AG08395 (cell line): ENCODE measurements at regions not wholly inside any gene's neighbourhood (a gene's known extent, or its start where the extent isn't known, plus 50 kb on each side); places are given as distances from the start of the nearest gene placed in this dataset.

Source experiments
- DNase-seq: peaks from one replicate; pipeline ENCODE4 v3.0.0; 2012; ENCODE audit warnings: mixed read lengths, low spot score

DNA sequence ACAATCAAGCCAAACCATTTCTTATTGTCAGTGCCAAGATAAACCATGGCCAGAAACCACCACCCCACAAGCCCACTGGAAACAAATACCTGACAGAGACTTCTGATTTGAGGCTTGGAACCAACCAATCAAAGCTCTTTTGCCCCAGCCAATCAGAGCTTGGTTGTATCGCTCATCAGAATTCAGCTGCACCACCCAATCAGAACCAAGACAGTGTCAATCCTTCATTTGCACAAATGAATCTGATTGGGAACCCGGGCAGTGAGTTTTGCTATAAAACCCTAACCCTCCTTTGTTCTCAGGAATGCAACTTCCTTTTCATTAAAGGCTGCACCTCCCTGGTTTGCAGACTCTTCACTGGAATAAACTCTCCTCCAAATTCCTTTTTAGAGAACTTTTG, 87.4 kb downstream of the ELAPOR2 start:
- DNase-seq = no peak

DNA sequence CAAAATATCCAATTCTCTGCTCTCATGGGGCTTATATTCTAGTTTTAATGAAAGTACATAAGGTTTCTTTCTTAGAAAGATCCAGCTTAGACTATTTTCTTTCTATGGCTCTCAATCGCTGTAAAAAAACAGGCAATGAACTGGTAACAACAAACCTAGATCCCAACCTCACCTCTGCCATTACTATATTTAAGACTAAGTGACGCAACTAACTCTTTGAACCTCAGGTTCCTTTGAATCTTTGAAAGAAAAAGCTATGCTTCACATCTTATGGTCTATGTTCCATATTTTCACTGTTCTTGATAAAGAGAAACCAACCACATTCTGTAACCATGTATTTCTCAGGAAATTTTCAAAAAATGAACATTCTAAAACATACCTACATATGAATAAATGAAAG, 88.5 kb downstream of the ELAPOR2 start:
- DNase-seq = no peak

DNA sequence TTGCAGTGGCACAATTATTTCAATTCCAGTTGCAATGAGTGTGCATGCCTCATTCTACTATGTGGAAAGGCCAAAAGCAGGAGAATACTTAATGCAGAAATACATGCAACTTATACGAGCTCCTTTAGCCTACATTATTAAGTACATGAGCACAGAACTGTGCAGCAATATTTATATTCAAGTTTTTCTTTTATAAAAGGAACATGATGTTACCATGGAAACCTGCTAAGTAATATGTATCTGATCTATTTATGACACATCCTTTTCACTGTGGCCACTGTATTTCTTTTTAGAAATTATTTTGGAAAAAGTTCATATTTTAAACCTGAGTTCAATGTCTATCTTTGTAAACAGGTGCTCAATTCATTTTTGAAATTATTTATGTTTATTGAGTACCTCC, 88.9 kb downstream of the ELAPOR2 start:
- DNase-seq = no peak

DNA sequence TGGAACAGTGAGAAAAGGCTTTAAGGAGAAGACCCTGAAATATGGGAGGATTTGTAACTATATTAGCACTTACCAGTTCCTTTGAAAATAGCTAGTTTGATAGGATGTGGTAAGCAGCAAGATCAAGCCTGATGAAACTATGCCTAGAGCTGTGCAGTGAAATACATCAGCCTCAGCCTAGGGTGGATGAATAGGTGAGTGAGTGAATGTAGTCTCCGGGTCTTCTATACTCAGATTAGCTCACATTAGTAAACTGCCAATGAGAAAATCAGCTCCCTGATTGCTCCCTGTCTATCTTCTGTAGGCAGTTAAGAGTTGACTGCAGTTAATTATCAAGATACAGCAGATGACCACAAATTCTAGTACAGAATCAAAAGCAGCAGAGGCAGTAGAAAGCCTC, 89.6 kb downstream of the ELAPOR2 start:
- DNase-seq = no peak

DNA sequence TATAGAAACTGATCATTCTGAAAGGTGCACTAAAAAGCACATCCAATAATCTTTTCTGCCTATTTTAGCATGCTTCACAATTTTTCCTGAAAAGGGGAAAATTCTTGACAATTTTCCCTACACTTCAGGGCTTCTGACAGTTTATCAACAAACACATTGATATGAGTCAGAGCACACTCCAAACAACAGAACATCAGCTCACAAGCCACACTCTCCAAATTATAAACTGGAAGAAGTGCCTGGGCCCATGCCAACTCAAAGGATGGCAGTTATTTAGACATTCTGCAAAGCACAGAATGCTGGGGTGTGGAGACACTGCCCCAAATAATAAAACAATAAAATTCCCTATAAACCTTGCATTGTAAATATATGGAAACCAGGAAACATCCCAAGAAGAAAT, 90.8 kb downstream of the ELAPOR2 start:
- peak; percentile 10 for DNase-seq

DNA sequence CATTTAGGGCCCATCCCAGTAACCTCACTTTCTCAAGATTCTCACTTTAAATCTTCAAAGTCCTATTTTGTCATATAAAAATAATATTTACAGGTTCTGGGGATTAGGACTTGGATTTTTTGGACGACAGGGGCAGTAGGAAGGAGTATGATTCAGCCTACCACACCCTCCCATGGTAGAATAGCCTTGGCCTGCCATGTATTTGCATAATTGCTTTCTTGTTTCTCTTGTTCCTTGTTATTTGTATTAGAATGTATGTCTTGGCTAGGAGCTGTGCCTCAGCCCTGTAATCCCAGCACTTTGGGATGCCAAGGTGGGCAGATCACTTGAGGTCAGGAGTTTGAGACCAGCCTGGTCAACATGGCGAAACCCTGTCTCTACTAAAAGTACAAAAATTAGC, 92.5 kb downstream of the ELAPOR2 start:
- no peak for DNase-seq

DNA sequence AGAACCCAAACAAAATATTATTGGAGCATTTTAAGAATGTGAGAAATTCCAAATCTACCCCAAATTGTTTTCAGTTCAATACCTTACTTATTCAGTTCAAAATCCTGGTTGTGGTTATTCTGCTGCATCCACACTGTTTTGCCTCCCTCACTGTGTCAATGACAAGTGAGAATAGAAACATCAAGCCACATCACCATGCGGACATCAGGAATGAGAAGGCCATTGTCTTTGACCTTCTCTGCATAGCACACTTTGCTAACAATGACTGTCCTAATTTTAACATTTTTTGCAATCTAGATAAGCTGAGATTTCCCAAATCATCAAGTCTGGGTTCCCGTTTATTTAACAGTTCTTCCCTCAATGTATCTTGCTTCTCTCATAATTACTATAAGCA, 93.7 kb downstream of the ELAPOR2 start:
- no peak for DNase-seq

DNA sequence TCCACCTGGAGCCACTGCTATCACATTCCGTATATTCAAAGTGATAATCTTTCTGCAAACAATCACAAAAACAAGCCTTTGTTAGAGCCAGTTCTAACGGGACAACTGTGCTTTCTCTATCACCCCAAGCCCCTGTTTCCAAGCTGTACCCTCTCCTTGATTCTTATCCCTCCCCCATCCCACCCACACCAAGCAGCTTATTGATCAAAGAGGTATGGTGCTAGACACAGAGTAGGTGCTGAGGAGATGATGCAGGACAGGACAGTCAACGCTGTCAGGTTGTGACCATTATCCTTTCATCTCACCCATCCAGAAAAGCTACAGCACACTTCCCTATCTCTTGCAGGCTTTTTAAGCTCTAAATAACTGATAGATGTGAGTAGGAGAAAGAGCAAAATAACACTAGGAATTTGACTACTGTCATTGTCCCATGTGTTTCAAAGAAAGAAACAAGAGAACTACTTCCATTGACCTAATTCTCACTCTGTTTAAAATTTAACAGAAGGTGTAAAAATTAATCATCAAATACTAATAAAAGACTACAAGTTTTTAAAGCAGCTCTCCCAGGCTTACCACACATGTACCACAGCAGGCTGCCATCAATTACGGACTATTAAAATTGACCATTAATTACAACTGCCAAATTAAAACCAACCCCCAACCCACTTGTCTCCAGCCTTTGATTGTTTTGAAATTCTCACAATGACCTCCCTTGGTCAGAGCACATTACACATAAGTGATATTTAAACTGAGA, 94.3 kb downstream of the ELAPOR2 start:
- no peak for DNase-seq

DNA sequence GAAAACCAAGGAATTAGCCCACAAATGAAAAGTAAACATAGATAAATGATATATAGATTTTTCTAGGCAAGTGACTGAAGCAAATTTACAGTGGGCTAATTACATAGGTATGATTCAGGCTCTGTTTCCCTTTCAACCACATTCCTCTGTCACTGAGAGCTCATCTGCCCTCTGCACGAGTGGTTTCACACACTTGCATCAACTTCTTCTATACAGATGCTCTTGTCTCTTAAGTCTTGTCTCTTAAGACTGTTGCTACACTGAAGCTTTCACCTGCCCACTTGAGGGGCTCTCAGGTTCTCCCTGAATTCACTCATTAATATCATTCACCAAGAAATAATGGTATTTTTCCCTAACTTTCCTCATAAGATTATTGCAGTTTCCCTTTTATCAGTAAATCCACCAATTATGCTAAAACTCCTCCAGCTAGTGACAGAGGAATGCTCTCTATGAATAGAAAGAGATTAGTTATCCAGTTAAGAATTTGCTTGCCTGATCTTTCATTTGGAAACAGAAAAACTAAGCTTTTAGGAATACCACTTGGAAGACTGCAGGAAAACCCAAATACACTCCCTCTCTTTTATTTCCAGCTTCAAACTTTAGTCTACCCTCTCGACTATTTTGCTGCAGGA, 95.7 kb downstream of the ELAPOR2 start:
- peak; percentile 7 for DNase-seq

DNA sequence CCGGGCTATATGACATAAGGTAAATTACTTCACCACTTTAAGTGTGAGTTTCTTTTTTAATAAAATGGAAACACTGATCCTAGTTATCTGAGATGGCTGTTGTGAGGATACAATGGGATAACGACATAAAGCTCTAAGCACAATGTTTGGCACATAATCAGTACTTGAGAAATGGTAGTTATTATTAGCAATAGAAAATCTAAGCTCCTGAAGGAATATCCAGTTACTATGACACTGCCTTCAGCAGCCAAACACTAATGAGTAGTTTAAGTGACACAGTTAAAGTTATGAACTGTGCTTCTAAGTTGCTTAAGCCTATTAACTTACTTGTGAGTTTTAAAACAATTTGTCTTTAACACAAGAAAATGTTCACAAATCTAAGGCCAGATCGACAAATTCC, 96.8 kb downstream of the ELAPOR2 start:
- no peak for DNase-seq

DNA sequence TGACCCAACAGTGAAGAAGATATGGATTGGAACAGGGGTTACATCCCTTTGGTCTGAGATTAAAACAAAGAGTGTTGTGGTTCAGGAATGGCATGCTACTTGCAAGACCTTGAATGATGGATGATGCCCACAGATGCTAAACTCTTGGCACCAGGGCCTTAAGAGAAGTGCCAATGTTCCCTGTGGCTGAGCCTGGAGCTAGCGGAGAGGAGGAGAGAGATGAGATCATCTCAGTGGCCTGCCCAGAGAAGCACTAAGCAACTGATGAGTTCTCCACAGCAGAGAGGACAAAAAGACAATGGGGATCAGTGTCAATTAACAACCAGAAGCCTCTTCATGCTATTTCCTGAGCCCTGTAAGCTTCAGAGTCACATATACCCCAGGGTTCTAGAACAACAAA, 97.8 kb downstream of the ELAPOR2 start:
- peak; percentile 18 for DNase-seq

DNA sequence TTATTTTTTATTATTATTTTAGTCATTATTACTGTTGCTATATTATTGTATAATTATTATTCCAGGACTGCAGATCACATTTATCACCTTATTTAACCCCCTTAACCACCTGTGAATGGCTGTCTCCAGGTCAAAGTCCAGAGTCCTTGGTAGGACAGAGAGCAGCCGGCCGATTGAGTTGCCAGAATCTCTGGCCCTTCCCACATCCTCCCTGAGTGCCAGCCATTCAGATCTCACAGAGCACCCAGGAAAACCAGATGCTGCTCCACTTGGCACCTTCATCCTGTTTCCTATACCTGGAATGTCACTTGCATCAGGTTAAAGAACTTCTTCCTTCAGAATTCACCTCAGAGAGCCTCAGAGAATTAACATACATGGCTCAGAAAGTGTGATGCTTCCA, 101.1 kb downstream of the ELAPOR2 start:
- no peak for DNase-seq

DNA sequence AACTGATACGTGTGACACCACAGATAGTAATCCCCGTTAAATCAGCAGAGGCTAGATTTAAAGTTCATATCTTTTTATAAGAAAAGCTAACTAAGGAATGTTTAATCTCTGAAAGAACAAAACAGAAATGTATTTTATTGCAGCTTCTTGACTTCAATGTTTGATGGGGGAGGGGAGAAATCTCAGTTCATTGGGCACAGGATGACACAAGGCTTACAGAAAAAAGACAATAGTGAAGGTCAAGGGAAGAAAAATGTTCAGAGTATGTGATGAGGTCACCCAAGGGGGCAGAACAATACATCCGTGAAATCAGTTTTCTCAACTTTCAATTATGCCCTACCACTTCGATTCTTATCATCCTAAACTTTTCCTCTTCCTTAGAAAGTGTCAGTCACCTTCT, 102.9 kb downstream of the ELAPOR2 start:
- DNase-seq = no peak

DNA sequence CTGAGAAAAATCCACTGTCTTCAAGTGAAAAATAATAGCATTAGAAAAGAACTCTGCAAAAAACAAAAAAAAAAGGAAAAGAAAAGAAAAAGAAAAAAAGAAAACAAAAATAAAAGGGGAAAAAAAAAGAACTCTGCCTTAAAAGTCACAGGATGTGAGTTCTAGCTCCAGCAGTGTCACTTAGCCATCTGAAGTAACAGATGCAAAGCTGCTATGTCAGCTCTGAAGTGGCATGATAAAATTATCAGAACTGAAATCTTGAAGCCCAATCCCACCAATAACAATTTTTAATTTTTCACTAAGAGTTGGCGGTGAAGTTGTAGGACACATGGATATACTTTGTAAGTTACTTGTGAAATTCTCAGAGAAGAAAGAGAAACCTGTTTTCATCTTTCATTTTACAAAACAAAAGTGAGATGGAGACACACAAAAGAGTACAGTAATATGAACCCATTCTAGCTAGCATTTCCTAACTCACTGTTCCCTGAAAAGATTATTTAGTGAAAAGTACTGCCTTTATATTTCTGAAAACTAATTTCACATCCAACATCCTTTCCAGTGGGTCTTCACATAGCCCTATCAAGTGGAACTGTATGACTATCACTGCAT, 103.5 kb downstream of the ELAPOR2 start:
- no peak for DNase-seq

DNA sequence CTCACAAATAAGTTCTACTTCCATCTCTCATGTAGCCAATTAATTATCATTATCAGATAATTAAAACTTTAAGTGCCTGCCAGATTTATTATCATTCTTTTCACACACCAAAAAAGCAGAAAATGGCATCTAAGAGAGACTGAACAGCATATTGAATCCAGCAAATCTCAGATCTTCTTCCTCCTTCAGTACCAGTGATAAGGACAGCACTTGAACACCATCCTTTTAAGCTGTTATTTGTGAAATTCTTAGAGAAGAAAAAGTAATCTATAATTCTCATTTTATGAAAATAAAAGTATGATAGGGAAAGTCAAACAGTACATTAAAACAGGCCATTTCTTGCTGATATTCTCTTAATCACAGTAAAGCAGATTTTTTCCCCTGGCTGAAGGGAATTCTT, 104.5 kb downstream of the ELAPOR2 start:
- no peak for DNase-seq

DNA sequence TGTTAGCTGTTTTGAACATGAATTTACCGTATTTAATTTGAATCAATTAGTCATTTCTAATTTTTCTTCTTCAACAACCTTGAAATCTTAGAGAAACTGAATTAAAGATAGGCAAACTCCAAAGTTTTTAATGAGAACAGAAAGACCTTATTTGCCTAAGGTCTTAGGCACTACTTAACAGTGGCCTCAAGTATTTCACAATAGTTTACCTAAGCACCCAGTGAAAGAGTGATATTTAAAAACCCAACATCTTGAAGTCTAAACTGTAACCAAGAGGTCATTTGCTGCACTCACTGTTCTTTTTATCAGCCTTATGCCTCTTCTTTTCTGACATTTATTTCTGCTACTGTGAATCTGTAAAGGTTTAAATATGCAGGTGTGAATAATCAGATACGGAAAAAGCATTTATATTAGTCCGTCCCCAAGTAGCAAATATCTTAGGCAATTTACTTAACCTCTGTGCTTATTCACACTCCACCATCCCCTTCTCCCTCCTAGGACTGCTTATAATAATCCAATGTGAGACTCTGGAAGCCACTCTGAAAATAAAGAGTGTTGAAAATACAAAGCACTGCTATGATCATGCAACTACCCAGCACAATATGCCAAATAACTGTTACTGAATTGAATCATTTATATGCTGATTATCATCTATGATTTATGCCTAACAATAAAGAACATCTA, 105.7 kb downstream of the ELAPOR2 start:
- DNase-seq = no peak

DNA sequence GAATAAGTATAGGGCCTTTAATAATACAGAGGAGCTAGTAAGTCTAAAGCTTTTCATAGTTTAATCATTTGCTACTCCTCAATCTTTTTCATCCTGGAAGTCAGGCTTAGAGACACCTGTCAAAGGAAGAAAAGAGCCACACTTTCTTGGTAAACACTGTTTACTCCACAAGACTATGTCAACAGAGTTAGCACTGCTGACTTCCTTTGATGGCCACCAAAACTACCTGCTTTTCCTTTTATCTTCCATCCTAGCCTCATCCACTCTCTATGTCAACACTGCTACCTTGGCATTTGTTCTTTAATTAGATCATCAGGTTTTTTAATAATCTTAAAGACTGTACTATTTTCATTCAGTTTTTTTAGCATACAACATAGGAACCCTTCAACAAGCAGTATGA, 106.2 kb downstream of the ELAPOR2 start:
- no peak for DNase-seq

DNA sequence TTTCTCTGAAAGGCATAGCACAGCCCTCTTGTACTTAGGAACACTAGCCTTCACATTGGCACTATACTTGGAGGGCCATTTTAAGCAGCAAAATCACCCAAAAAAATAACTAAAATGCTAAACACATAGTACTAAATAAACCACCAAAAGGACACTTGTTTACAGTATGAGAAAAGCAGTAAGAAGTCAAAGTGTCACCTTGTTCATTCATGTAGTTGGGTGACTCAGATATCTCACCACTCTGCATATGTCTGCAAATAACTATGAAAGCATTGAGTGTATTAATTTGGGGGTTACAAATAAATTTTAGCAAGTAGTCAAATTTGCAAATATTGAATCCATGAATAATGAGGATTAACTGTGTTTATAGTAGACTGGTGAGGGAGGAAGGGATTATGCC, 107.6 kb downstream of the ELAPOR2 start:
- DNase-seq = no peak

DNA sequence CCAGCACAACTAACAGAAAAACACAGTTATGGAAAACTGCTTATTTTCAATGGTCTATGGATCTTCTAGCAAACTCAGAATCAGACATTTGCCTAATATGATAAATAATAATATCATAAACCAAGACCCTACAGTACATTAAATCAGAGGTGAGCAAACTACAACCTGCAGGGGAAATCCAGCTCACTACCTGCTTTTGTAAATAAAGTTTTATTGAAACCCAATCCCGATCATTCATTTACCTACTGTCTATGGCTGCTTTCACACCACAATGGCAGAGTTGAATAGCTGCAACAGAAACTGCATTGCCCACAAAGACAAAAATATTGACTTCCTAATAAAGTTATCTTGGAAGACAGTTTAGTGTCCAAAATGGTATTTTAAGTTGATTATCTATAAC, 108.5 kb downstream of the ELAPOR2 start:
- no peak for DNase-seq

DNA sequence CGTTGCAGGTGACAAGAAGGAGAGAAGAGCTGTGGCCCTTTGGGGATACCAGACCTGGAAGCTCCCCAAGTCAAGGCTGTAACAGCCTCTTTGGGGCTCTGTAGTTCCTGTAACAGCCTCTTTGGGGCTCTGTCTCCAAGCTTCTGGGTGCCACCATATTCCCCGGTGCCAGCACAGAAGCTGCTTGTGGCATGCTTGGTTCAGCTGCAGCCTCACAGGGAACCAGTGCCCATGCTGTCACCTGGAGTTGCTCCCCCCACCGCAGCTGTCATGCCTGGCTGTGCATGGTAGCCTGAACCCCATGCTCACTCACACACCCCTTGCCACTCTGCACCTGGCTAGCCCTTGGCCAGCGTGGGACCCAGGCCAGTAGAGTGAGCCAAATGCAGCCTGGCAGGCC, 109.1 kb downstream of the ELAPOR2 start:
- no peak for DNase-seq

DNA sequence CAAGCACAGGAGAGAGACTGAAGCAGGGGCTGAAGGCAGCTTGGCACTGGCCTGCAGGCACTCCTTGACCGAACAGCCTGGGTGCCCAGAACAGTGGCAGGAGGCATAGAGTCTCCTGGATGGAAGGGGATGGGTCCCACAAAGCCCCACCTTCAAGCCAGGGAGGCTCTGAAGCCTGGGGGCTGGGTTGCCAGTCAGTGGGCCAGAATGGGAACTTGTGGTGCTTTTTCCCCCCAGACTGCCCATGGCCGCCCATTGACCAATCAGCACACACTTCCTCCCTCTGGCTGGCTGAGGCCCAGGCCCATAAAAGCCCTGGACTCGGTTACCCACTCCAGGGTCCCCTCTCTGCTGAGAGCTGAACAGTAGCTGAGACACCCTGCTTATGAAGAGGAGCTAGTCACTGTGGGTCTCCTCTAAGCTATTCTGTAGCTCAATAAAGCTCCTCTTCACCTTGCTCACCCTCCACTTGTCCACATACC, 109.6 kb downstream of the ELAPOR2 start:
- no peak for DNase-seq

DNA sequence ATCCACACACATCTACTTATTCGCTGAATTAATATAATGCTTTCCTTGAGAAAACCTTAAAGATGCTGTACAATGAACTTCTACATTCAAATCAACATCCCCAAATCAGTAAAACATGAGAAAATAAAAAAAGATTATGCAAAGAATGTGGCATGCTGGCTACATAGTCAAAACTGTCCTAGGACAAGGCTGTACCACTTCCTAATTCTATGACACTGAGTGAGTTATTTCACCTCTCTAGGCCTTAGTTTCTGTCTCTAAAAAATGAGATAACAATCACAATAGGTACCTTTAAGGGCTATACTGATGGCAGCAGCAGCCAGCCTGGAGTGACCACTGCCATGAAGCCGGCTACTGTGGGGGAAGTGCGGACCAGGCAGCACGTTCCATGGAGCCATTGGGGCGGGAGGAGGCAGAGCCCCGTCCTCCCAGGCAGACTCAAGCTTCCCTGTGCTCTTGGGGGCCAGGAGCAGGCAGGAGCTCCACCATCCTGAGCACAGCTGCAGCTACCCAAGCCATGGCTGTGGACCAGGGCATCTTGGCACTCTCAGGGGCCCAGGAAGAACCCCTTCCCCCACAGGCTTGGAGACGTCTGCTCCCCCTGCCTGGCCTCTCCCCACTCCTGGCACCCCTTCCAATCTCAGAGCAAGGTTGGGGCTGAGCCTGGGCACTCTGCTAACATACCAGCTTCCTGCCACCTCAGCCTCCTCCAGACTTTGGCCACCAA, 110.2 kb downstream of the ELAPOR2 start:
- DNase-seq = no peak
